GM23338 (cell line): ENCODE measurements at regions not wholly inside any gene's neighbourhood (a gene's known extent, or its start where the extent isn't known, plus 50 kb on each side); places are given as distances from the start of the nearest gene placed in this dataset.

ENCODE experiments used
- ATAC-seq: fragments of 200-7000 bp; cut with Tn5 transposase; 3 replicates; pipeline ENCODE4 v1.9.1; 2020
- DNase-seq: peaks from one replicate; pipeline ENCODE4 v3.0.0-alpha.2; 2015; ENCODE audit warnings: low spot score
- H2AFZ ChIP-seq: fragments of 200-600 bp; sonication (generic); 2 replicates; pipeline ENCODE4 v1.8.0; 2016; ENCODE audit warnings: antibody characterized with exemption, mild to moderate bottlenecking, moderate library complexity
- H3F3A ChIP-seq: fragments of 200-600 bp; sonication (generic); replicated peaks from 2 replicates; pipeline ENCODE4 v1.8.0; 2017; ENCODE audit warnings: antibody characterized with exemption, mixed run types, low read depth
- H3K27ac ChIP-seq: fragments of 200-600 bp; sonication (generic); 2 replicates; pipeline ENCODE4 v1.6.1; 2016; ENCODE audit warnings: low read depth
- H3K27me3 ChIP-seq: fragments of 200-600 bp; sonication (generic); 2 replicates; pipeline ENCODE4 v1.8.0; 2016; ENCODE audit warnings: mild to moderate bottlenecking, mixed run types, moderate library complexity; ENCODE audit not compliant: insufficient read depth
- H3K36me3 ChIP-seq: fragments of 200-600 bp; sonication (generic); 2 replicates; pipeline ENCODE4 v1.8.0; 2016; ENCODE audit warnings: mild to moderate bottlenecking; ENCODE audit not compliant: insufficient read depth
- H3K4me1 ChIP-seq: fragments of 200-600 bp; sonication (generic); 2 replicates; pipeline ENCODE4 v1.8.0; 2016; ENCODE audit warnings: mild to moderate bottlenecking, moderate library complexity; ENCODE audit not compliant: insufficient read depth
- H3K4me2 ChIP-seq: fragments of 200-600 bp; sonication (generic); 2 replicates; pipeline ENCODE4 v1.7.1; 2017; ENCODE audit warnings: mixed run types
- H3K4me3 ChIP-seq: fragments of 200-600 bp; sonication (generic); 2 replicates; pipeline ENCODE4 v1.6.1; 2016; ENCODE audit warnings: mixed run types
- H3K79me2 ChIP-seq: fragments of 200-600 bp; sonication (generic); replicated peaks from 2 replicates; pipeline ENCODE4 v1.8.0; 2017; ENCODE audit warnings: mild to moderate bottlenecking; ENCODE audit not compliant: insufficient read depth
- H3K9me2 ChIP-seq: fragments of 200-600 bp; sonication (generic); 2 replicates; pipeline ENCODE4 v1.8.0; 2017; ENCODE audit not compliant: insufficient read depth
- H4K20me1 ChIP-seq: fragments of 200-600 bp; sonication (generic); replicated peaks from 2 replicates; pipeline ENCODE4 v1.8.0; 2017; ENCODE audit warnings: mild to moderate bottlenecking; ENCODE audit not compliant: insufficient read depth
- H3K27ac Mint-ChIP-seq: 2 replicates; pipeline ENCODE4 v1.8.0; 2020; ENCODE audit warnings: inconsistent platforms, mild to moderate bottlenecking, moderate library complexity, mixed read lengths
- H3K27me3 Mint-ChIP-seq: 3 replicates; pipeline ENCODE4 v1.8.0; 2022; ENCODE audit warnings: low read depth, mild to moderate bottlenecking, moderate library complexity, mixed read lengths, inconsistent platforms; ENCODE audit not compliant: insufficient read depth, poor library complexity
- H3K36me3 Mint-ChIP-seq: 3 replicates; pipeline ENCODE4 v1.8.0; 2021; ENCODE audit warnings: low read depth, mild to moderate bottlenecking, inconsistent platforms, moderate library complexity, mixed read lengths
- H3K4me1 Mint-ChIP-seq: 3 replicates; pipeline ENCODE4 v1.8.0; 2020; ENCODE audit warnings: mild to moderate bottlenecking, inconsistent platforms, mixed read lengths
- H3K4me3 Mint-ChIP-seq: 3 replicates; pipeline ENCODE4 v1.8.0; 2021; ENCODE audit warnings: moderate library complexity, mild to moderate bottlenecking, inconsistent platforms, mixed read lengths
- H3K9me3 Mint-ChIP-seq: 3 replicates; pipeline ENCODE4 v1.8.0; 2020; ENCODE audit warnings: moderate library complexity, mild to moderate bottlenecking, inconsistent platforms, mixed read lengths
- CREB1 ChIP-seq: fragments of 250-450 bp; sonication (Bioruptor Pico); IDR thresholded peaks from 2 replicates; pipeline ENCODE4 v1.5.0; 2020; ENCODE audit warnings: low read depth, mild to moderate bottlenecking, moderate library complexity
- EZH2 ChIP-seq: fragments of 200-600 bp; sonication (generic); IDR thresholded peaks from one replicate; pipeline ENCODE4 v1.8.0; 2017; ENCODE audit warnings: antibody characterized with exemption, mild to moderate bottlenecking, low read depth; ENCODE audit not compliant: unreplicated experiment
- EZH2phosphoT487 ChIP-seq: fragments of 200-600 bp; sonication (generic); IDR thresholded peaks from one replicate; pipeline ENCODE4 v1.8.1; 2018; ENCODE audit warnings: antibody characterized with exemption; ENCODE audit not compliant: unreplicated experiment
- JUNB ChIP-seq: IDR thresholded peaks from one replicate; pipeline ENCODE4 v1.6.1; 2016; ENCODE audit warnings: antibody characterized with exemption; ENCODE audit not compliant: unreplicated experiment
- NANOG ChIP-seq: IDR thresholded peaks from 2 replicates; pipeline ENCODE4 v1.6.1; 2016; ENCODE audit warnings: antibody characterized with exemption, borderline replicate concordance
- POLR2AphosphoS5 ChIP-seq: IDR thresholded peaks from 2 replicates; pipeline ENCODE4 v1.6.1; 2016; ENCODE audit warnings: antibody characterized with exemption, low read depth
- STAT1 ChIP-seq: IDR thresholded peaks from one replicate; pipeline ENCODE4 v1.6.1; 2016; ENCODE audit warnings: antibody characterized with exemption; ENCODE audit not compliant: unreplicated experiment
- ZNF114 ChIP-seq: fragments of 250-450 bp; sonication (Bioruptor Pico); IDR thresholded peaks from 2 replicates; pipeline ENCODE4 v1.5.0; 2020; ENCODE audit warnings: mild to moderate bottlenecking, moderate library complexity
- ZNF331 ChIP-seq: fragments of 250-450 bp; sonication (Bioruptor Pico); IDR thresholded peaks from 2 replicates; pipeline ENCODE4 v1.5.0; 2020; ENCODE audit warnings: low read depth, mild to moderate bottlenecking, moderate library complexity
- TF ChIP-seq, protein P1 (sequence below): IDR thresholded peaks from one replicate; pipeline ENCODE4 v1.6.1; 2018; ENCODE audit warnings: antibody characterized with exemption; ENCODE audit not compliant: unreplicated experiment
- TF ChIP-seq, protein P2 (sequence below), 2 experiments: fragments of 200-600 bp in 1 of 2; sonication (generic) in 1 of 2; conservative IDR thresholded peaks; 2 replicates each; pipeline versions ENCODE4 v1.5.1 to v1.6.1; 2016 to 2017; ENCODE audit warnings: antibody characterized with exemption in 2 of 2, low read depth in 2 of 2, mild to moderate bottlenecking in 2 of 2, moderate library complexity in 1 of 2
- TF ChIP-seq, protein P3 (sequence below): fragments of 250-450 bp; sonication (Bioruptor Pico); IDR thresholded peaks from 2 replicates; pipeline ENCODE4 v1.5.0; 2020; ENCODE audit warnings: mild to moderate bottlenecking, moderate library complexity
- TF ChIP-seq, protein P4 (sequence below): IDR thresholded peaks from 2 replicates; pipeline ENCODE4 v1.6.1; 2016; ENCODE audit warnings: antibody characterized with exemption

DNA sequence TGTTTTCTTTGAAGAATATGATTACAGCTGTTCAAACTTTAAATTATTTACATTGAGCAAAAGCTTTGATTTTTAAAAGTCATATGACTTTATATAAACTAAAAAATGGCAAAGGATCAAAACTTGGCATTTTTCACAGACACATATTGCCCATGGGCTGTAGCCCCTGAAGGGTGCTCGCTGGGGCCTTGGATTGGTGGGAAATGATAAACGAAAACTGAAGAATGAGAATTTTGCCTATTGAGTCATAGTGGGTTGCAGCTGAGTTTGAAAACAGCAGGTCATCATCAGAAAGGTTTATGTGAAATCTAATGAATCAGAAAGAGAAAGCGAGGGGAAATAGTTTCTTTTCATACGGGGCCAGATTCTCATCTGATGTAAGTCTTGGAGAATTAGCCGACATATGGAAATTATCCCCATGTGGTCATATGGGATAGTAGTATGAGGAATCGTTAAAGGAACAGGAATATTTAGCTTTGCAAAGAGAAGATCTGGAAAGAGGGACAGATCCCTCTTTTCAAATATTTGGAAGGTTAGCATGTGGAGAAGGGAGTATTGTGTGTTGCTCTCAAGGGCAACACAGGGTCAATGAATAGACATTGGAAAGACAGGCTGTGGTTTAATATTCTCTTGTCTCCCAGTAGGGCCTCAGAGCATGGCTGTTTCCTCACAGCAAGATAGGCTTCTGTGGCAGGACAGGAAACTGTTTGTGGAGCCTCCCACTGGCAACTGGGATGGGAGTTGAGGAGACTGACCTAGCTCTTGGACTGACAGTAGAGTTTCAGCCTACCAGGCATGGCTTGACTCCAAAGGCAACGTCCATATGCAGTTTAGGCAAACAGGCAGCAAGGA lies 119.0 kb downstream of the FZD1 start:
- Histone ChIP-seq H4K20me1 (no peaks in the 10 kb centered on the region), H3K36me3 (no peaks in the 10 kb centered on the region), H3K9me2 (peaks cover 17% of the 10 kb centered on the region; the same call in 1 of the 2 replicates), H3F3A (no peaks in the 10 kb centered on the region), H3K27me3 (no peaks in the 10 kb centered on the region), H3K4me2 (no peak overlapping the region), H2AFZ (no peak overlapping the region), H3K4me3 (no peak overlapping the region), H3K27ac (no peak overlapping the region), H3K79me2 (no peaks in the 10 kb centered on the region), H3K4me1 (no peaks in the 10 kb centered on the region)
- no peak for DNase-seq
- H3K27me3 Mint-ChIP-seq, result no peaks in the 10 kb centered on the region
- no peak for TF ChIP-seq ZNF114 (CRISPR knock-in tag)
- no peak for TF ChIP-seq JUNB
- TF ChIP-seq NANOG, result no peak
- TF ChIP-seq, protein P1, sequence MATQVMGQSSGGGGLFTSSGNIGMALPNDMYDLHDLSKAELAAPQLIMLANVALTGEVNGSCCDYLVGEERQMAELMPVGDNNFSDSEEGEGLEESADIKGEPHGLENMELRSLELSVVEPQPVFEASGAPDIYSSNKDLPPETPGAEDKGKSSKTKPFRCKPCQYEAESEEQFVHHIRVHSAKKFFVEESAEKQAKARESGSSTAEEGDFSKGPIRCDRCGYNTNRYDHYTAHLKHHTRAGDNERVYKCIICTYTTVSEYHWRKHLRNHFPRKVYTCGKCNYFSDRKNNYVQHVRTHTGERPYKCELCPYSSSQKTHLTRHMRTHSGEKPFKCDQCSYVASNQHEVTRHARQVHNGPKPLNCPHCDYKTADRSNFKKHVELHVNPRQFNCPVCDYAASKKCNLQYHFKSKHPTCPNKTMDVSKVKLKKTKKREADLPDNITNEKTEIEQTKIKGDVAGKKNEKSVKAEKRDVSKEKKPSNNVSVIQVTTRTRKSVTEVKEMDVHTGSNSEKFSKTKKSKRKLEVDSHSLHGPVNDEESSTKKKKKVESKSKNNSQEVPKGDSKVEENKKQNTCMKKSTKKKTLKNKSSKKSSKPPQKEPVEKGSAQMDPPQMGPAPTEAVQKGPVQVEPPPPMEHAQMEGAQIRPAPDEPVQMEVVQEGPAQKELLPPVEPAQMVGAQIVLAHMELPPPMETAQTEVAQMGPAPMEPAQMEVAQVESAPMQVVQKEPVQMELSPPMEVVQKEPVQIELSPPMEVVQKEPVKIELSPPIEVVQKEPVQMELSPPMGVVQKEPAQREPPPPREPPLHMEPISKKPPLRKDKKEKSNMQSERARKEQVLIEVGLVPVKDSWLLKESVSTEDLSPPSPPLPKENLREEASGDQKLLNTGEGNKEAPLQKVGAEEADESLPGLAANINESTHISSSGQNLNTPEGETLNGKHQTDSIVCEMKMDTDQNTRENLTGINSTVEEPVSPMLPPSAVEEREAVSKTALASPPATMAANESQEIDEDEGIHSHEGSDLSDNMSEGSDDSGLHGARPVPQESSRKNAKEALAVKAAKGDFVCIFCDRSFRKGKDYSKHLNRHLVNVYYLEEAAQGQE, result no peak
- no peak for TF ChIP-seq STAT1
- no peak for TF ChIP-seq CREB1 (CRISPR knock-in tag)
- TF ChIP-seq, protein P2, sequence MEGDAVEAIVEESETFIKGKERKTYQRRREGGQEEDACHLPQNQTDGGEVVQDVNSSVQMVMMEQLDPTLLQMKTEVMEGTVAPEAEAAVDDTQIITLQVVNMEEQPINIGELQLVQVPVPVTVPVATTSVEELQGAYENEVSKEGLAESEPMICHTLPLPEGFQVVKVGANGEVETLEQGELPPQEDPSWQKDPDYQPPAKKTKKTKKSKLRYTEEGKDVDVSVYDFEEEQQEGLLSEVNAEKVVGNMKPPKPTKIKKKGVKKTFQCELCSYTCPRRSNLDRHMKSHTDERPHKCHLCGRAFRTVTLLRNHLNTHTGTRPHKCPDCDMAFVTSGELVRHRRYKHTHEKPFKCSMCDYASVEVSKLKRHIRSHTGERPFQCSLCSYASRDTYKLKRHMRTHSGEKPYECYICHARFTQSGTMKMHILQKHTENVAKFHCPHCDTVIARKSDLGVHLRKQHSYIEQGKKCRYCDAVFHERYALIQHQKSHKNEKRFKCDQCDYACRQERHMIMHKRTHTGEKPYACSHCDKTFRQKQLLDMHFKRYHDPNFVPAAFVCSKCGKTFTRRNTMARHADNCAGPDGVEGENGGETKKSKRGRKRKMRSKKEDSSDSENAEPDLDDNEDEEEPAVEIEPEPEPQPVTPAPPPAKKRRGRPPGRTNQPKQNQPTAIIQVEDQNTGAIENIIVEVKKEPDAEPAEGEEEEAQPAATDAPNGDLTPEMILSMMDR (conservative IDR thresholded peaks at IDR 0.05; ENCODE audit: low read depth in 2 of 2), result no peak
- no peak for TF ChIP-seq POLR2AphosphoS5
- TF ChIP-seq, protein P3, sequence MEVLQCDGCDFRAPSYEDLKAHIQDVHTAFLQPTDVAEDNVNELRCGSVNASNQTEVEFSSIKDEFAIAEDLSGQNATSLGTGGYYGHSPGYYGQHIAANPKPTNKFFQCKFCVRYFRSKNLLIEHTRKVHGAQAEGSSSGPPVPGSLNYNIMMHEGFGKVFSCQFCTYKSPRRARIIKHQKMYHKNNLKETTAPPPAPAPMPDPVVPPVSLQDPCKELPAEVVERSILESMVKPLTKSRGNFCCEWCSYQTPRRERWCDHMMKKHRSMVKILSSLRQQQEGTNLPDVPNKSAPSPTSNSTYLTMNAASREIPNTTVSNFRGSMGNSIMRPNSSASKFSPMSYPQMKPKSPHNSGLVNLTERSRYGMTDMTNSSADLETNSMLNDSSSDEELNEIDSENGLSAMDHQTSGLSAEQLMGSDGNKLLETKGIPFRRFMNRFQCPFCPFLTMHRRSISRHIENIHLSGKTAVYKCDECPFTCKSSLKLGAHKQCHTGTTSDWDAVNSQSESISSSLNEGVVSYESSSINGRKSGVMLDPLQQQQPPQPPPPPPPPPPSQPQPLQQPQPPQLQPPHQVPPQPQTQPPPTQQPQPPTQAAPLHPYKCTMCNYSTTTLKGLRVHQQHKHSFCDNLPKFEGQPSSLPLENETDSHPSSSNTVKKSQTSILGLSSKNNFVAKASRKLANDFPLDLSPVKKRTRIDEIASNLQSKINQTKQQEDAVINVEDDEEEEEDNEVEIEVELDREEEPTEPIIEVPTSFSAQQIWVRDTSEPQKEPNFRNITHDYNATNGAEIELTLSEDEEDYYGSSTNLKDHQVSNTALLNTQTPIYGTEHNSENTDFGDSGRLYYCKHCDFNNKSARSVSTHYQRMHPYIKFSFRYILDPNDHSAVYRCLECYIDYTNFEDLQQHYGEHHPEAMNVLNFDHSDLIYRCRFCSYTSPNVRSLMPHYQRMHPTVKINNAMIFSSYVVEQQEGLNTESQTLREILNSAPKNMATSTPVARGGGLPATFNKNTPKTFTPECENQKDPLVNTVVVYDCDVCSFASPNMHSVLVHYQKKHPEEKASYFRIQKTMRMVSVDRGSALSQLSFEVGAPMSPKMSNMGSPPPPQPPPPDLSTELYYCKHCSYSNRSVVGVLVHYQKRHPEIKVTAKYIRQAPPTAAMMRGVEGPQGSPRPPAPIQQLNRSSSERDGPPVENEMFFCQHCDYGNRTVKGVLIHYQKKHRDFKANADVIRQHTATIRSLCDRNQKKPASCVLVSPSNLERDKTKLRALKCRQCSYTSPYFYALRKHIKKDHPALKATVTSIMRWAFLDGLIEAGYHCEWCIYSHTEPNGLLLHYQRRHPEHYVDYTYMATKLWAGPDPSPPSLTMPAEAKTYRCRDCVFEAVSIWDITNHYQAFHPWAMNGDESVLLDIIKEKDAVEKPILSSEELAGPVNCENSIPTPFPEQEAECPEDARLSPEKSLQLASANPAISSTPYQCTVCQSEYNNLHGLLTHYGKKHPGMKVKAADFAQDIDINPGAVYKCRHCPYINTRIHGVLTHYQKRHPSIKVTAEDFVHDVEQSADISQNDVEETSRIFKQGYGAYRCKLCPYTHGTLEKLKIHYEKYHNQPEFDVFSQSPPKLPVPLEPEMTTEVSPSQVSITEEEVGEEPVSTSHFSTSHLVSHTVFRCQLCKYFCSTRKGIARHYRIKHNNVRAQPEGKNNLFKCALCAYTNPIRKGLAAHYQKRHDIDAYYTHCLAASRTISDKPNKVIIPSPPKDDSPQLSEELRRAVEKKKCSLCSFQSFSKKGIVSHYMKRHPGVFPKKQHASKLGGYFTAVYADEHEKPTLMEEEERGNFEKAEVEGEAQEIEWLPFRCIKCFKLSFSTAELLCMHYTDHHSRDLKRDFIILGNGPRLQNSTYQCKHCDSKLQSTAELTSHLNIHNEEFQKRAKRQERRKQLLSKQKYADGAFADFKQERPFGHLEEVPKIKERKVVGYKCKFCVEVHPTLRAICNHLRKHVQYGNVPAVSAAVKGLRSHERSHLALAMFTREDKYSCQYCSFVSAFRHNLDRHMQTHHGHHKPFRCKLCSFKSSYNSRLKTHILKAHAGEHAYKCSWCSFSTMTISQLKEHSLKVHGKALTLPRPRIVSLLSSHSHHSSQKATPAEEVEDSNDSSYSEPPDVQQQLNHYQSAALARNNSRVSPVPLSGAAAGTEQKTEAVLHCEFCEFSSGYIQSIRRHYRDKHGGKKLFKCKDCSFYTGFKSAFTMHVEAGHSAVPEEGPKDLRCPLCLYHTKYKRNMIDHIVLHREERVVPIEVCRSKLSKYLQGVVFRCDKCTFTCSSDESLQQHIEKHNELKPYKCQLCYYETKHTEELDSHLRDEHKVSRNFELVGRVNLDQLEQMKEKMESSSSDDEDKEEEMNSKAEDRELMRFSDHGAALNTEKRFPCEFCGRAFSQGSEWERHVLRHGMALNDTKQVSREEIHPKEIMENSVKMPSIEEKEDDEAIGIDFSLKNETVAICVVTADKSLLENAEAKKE (CRISPR knock-in tag), result no peak
- TF ChIP-seq ZNF331 (CRISPR knock-in tag), result no peak
- no peak for TF ChIP-seq EZH2phosphoT487
- TF ChIP-seq, protein P4, sequence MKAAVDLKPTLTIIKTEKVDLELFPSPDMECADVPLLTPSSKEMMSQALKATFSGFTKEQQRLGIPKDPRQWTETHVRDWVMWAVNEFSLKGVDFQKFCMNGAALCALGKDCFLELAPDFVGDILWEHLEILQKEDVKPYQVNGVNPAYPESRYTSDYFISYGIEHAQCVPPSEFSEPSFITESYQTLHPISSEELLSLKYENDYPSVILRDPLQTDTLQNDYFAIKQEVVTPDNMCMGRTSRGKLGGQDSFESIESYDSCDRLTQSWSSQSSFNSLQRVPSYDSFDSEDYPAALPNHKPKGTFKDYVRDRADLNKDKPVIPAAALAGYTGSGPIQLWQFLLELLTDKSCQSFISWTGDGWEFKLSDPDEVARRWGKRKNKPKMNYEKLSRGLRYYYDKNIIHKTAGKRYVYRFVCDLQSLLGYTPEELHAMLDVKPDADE, result no peak
- no peak for TF ChIP-seq EZH2
- H3K36me3 Mint-ChIP-seq, result no peaks in the 10 kb centered on the region
- H3K4me3 Mint-ChIP-seq, result no peak overlapping the region
- H3K4me1 Mint-ChIP-seq, result no peaks in the 10 kb centered on the region
- ATAC-seq, result no peak
- no peaks in the 10 kb centered on the region for H3K9me3 Mint-ChIP-seq
- no peak overlapping the region for H3K27ac Mint-ChIP-seq
